GM19025 (cell line): ENCODE measurements at regions not wholly inside any gene's neighbourhood (a gene's known extent, or its start where the extent isn't known, plus 50 kb on each side); places are given as distances from the start of the nearest gene placed in this dataset.
"Not testable (repeated sequence)": the region's sequence is repeated elsewhere in the genome, so short reads cannot be mapped to it uniquely, and the experiment has no call there.

Source experiments
- ATAC-seq: cut with Tn5 transposase; IDR thresholded peaks from one replicate; pipeline ENCODE4 v1.9.1; 2021; ENCODE audit warnings: mild to moderate bottlenecking, low read depth, moderate library complexity; ENCODE audit not compliant: unreplicated experiment

GRCh38 chr6:113208726-113209125 lies 648.4 kb upstream of the MARCKS start:
- no peak for ATAC-seq

GRCh38 chr6:113209315-113209714 lies 647.8 kb upstream of the MARCKS start:
- no peak for ATAC-seq

DNA sequence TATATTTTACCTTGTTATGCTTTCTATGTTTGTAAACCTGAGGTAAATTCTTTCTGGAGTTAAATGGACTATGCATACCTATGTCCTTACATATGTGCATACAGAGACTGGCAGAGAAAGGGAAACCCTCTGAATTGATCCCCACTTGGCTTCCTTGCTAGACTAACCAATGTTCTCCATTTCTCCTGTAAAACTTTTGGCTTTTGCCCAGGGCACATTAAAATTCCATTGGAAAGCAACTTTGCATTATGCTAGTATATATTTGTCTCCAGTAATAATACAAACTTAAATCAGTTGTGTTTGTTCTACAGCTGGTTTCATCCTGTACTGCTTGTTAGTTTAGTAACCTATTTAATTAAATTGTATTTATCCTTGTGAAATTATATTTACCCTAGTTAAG lies 646.0 kb upstream of the MARCKS start:
- ATAC-seq, result no peak

GRCh38 chr6:113219783-113220182 lies 637.4 kb upstream of the MARCKS start:
- ATAC-seq, result no peak

DNA sequence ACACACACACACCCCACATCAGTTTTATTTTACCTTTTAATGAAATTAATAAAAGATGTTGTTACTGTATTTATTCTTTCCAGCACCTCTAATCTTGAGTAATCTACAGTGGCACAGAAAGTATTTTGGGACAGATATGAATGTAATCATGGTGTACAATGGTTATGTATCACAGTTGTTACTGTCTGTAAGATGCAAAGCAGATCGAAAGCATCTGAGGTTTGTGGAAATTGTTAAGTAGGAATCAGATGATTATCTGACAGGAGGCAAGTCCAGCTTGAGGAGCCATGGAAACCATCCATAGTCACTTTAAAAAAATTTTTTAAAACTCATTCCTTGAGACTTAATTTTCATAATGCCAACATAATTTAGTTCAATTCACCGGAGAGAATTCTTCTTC lies 636.3 kb upstream of the MARCKS start:
- ATAC-seq, result no peak

- ATAC-seq, result no peak
Measured at GRCh38 chr6:113221850-113222249, 635.3 kb upstream of the MARCKS start.

DNA sequence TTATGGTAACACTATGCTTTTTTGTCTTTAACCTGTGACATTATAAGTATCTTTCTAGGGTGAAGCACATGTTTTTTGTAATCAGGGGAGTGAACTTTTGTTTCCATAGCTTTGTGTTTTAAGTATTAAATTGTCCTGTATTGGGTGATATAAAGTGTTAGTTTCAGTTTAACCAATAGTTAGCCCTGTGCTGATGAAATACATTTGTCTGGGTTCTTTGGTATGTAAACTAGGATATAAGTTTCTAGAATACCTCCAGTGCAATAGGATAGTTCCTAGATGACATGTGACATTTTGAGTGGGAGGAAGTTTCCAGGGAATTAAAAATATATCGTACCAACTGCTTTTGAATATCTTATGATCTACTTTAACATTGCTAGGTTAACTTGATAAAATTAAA lies 611.0 kb upstream of the MARCKS start:
- ATAC-seq, result no peak

DNA sequence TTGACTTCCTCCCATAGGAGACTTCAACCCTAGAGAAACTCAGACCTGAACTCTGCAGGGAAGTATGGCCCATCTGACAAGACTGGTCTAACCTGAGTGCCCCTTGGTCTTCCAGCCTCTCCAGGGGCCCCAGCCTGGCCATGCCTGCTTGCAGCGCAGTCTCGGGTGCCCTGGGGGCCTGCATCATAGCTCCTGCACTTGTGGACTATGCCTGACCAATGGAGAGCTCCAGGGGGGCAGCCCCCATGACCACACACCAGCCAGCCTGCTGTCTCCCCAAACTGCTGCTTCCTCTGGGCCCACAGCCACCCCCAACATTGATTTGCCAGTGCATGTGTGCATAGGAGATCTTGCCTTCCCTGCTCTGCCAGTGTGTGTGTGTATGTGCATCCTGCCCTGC lies 608.6 kb upstream of the MARCKS start:
- ATAC-seq, result no peak

- ATAC-seq, result not testable (repeated sequence)
Measured at GRCh38 chr6:113254194-113254593, 603.0 kb upstream of the MARCKS start.

GRCh38 chr6:113258771-113259170 lies 598.4 kb upstream of the MARCKS start:
- ATAC-seq, result no peak

- no peak for ATAC-seq
Measured at GRCh38 chr6:113271437-113271836, 585.7 kb upstream of the MARCKS start.

DNA sequence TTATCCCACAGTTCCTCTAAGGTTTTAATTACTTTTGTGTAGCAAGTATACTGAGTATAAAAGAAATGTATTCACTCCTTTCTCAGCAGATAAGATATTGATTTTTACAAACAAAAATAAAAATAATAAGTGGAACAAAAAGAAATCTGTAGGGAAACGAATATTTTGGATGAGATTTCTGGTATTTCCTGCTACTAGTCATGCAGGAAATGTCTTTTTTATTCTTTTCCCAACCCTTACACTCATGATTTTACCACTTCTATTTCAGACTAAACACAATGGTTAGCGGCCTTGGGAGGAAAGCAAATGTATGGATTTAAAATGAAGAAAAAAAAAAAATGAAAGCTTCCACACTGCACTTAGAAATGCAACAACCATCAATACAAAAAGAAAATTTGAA lies 580.5 kb upstream of the MARCKS start:
- ATAC-seq, result no peak

- no peak for ATAC-seq
Measured at GRCh38 chr6:113277111-113277510, 580.0 kb upstream of the MARCKS start.

DNA sequence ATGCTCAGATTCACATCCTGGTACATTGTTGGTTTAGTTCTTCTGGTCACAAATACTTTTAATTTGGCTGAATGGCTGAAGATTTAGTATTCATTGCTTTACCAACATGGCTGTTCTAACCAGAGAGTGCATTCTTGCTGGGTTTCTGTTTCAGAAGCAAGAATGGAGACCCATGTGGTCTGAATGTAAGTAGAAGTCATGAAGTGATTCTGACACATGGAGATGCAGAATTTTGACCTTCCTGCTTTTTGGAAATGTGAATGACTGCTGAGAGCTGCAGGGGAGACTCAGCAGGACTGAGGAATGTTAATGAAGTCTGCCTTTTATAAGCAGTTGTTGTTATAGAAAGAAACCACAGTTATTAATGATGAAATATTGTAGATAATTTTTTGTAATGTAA lies 576.1 kb upstream of the MARCKS start:
- ATAC-seq, result no peak

GRCh38 chr6:113281431-113281830 lies 575.7 kb upstream of the MARCKS start:
- ATAC-seq, result no peak

- ATAC-seq, result no peak
Measured at GRCh38 chr6:113287396-113287795, 569.7 kb upstream of the MARCKS start.

- ATAC-seq, result no peak
Measured at GRCh38 chr6:113288409-113288808, 568.7 kb upstream of the MARCKS start.

DNA sequence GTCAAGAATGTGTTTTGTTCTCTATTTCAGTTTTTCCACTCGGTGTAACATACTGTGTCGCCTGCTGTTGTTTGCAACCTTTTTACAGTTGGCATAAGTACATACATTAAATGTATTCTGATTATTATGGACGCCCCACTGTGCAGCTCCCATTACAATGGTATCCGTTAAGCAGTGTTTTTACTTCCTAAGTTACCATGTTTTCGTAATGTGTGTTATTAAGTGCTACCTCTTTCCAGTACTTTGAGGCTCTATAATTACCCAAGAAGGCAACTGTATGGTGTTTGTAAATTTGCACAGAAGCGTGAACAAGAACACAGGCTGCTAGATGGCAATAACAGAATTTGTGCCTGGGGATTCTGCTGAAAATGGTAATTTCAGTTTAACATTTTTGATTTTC lies 568.0 kb upstream of the MARCKS start:
- no peak for ATAC-seq

GRCh38 chr6:113290684-113291083 lies 566.5 kb upstream of the MARCKS start:
- no peak for ATAC-seq

DNA sequence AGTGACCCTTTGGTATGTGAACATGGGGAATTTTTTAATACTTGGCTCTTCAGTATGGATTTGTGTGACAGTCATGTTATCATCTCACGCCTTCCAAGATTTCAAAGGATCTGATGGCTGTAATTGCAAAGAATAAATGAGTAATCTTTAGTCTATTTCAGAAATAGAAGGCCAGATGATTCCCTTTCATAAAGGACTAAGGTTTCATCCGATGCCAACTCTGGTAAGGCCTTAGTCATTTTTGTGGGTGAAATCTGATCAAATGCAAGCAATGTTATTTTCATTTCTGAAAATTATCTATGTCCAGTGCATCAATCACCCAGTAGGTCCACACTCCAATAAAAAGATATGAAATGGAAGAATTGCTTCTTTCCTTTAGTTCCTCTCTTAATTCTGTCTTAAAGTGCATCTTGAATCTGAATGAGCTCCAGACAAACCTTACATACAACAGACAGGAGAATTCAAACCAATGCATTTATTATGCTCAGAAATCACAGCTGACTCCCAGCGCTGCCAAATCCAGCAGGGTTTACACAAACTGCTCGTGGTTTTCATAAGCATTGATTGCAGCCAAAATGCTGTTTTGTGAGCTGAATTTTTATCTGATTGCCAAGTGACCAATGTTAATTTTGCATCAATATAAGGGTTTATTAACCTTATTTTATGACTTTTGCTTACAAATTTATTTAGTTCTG lies 565.2 kb upstream of the MARCKS start:
- no peak for ATAC-seq

DNA sequence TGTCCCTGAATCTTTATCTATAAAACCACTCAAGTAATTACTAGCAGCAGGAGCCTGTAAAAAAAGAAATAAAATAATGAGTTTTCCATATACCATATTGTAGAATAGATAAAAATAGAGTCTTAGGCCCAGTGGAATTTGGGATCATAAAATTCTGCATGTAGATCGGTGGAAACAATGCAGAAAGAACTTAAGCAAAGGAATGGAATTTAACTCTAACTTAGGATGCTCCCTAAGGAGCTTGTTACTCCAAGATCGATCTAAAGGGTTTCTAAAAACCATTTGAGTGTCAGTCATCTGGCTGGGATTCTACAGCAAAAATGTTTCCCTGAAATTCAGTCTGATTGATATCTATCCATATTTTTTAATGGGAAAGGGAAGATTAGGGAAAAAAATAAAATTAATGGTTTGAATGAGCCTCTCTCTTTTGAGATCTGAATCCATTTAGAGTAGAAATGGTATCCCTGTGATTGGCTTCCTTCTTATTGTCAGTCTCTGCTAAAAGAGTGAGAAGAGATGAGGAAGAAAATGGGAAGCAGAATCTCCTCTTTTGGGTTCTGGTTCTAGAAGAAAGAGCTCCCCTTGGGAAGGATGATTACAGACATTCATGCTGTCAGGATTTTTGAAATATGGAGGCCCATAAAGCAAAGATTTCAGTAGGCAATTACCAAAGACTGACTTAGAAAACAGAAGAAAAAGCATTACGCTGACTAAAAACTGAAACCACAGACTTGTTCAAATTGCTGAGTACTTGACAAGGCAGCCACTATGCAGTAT lies 564.3 kb upstream of the MARCKS start:
- peak; percentile 48 for ATAC-seq

GRCh38 chr6:113293423-113293740 lies 563.8 kb upstream of the MARCKS start:
- ATAC-seq, result no peak
